HG02840 (cell line): ENCODE measurements at regions not wholly inside any gene's neighbourhood (a gene's known extent, or its start where the extent isn't known, plus 50 kb on each side); places are given as distances from the start of the nearest gene placed in this dataset.

Source experiments
- ATAC-seq: cut with Tn5 transposase; IDR thresholded peaks from one replicate; pipeline ENCODE4 v1.9.1; 2021; ENCODE audit warnings: mild to moderate bottlenecking, moderate library complexity, moderate number of reproducible peaks; ENCODE audit not compliant: unreplicated experiment, low FRiP score

- no peak for ATAC-seq
These were observed 175.8 kb downstream of the IRS1 start for GRCh38 chr2:226623587-226624368.

GRCh38 chr2:226622484-226622883 lies 177.1 kb downstream of the IRS1 start:
- ATAC-seq: no peak

DNA sequence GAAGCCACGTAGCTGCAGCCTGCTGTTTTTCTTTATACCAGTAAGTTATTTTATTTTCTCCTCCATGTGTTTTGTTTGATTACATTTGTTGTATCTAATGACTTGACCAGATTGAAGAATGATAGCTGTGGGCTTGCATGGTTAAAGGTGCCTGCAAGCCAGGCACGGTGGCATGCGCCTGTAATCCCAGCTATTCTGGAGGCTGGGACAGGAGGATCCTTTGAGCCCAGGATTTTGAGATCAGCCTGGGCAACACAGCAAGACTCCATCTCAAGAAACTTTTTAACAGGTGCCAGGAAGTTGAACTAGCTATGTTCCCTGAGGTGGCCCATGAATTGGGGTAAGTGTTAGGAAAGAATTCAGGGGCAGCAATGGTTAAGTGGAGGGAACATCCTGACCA lies 179.4 kb downstream of the IRS1 start:
- ATAC-seq: no peak

GRCh38 chr2:226619707-226620106 lies 179.9 kb downstream of the IRS1 start:
- no peak for ATAC-seq

- no peak for ATAC-seq
These were observed 180.6 kb downstream of the IRS1 start for GRCh38 chr2:226618875-226619605.

DNA sequence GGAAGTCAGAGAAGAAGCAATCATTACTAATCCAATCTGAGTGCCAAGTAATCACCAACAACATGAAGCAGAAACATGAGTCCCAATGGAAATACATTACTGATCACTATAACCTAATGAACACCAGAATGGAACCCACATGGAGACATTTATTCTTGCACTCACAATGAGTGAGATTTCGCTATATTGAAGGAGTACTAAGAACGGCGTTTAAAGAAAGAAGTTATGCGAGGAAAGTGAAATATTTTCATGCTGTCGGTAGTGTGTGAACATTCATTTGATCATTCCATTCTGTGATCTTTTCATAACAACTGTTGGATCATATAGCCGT lies 181.1 kb downstream of the IRS1 start:
- ATAC-seq: no peak

DNA sequence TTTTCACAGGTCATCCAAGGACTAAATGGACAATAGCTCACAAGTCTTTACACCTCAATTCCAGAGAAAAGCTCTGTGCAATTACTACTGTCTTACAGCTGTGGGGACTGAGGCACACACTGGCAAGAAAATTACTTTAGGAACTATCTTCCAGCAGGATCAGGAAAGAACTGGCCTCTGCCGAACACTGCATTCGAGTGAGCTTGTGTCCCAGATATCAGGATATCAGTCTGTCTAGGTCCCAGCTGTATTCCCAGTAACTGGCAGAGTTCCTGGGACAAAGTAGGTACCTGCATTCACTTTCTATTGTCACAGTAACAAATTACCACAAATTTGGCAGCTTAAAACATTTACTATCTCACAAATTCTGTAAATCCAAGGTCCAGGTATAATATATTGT lies 183.7 kb downstream of the IRS1 start:
- ATAC-seq: no peak

GRCh38 chr2:226611944-226612318 lies 187.7 kb downstream of the IRS1 start:
- ATAC-seq: no peak

DNA sequence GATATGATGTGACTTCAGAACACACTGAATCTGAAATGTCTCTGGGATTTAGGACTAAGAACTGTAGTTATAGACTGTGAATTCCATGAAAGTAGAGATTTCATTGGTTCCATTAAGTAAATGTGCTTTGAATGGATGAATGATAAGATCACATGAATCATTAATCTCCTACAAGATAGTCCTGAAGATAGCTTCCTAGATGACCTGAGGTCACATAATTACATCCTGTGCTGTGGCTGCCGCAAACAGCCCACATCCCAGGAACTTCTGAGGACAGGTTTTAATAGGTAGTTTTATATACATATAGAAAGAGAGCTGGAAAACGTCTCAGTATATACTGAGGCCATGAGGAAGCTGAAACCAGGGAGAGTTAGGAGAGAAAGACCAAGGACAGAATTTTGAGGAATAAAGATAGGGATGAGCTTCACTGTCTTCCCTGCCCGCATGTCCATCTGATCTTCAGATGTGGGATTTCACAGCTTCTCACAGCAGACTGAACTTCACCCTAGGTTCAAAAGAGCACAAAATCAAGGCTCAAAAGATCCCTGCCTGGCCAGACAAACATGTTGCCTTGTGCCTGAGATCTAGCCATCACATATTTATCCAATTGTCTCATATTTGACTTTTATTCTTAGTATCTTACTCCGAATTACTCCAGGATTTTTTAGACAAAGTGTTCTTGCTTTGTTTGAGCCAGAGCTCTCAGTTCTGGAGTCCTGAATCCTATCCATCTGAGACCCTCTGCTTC lies 188.2 kb downstream of the IRS1 start:
- no peak for ATAC-seq

GRCh38 chr2:226609366-226609765 lies 190.3 kb downstream of the IRS1 start:
- ATAC-seq: no peak

DNA sequence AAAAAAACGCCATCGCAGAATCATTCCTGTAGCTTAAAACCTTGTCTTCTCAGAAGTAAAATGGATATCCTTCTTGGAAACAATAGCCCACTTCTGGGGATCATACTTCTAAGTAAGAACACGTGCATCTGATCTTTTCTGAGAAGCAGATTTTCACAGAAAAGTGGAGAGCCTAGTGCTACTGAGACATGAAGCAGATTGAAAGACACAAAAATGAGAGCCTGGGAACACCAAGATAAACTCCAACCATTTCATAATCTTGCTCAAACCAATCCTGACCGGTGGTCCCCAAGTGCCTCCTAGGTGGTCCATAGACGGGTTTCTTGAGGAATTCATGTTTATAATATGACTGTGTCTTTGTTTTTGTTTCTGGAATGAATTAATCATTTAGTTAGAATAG lies 191.2 kb downstream of the IRS1 start:
- no peak for ATAC-seq

DNA sequence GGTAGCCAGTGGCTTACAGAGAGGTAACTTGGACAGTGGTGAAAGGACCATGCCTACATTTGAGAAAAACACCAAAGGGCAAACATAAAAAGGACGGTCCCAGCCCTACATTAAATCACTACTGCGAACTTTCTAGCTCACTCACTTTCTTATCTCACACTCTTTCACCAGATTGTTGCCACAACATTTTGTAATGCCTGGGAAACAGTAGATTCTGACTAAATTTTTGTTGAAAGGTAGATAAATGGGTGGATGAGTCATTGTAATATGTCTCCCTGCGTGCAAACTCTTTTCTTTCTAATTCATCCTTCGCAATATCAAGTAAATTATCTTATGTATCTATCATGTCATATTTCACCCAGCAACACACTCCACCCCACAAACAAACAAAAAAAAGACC lies 192.2 kb downstream of the IRS1 start:
- no peak for ATAC-seq

DNA sequence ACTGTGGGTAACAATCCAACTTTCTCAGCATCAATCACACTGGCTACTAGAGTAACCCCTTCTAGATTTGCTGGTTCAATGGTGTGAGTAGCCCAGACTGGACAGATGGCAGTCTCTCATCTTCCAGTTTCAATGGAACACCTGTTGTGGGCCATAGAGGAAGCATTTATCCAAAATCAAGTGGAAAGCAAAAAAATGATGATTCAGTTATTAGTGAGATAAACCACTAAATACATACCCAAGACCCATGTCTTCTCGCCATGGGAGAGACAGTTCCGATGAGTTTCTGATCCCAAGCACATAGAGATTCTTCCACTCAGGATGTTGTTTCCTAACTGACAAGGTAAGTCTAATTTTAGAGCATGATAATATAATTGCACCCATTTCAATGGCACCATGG lies 194.0 kb downstream of the IRS1 start:
- no peak for ATAC-seq

DNA sequence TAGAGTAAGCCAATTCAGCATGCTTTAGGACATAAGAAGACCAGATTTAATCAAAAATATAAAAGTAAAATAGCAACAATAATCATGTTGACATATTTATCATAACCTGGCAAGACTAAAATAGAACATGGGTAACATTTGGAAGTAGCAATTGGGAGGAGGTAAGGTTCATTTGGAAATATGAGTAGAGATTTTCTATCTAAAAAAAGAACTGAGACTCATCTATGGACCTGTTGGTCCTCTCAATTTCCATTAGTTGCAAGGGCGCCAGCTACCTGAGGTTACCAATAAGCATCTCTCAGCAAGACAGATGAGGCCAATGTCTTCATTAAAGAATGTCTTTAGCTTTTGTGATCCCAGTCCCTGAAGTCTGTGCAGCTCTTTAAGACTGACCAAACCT lies 196.0 kb downstream of the IRS1 start:
- ATAC-seq: no peak

DNA sequence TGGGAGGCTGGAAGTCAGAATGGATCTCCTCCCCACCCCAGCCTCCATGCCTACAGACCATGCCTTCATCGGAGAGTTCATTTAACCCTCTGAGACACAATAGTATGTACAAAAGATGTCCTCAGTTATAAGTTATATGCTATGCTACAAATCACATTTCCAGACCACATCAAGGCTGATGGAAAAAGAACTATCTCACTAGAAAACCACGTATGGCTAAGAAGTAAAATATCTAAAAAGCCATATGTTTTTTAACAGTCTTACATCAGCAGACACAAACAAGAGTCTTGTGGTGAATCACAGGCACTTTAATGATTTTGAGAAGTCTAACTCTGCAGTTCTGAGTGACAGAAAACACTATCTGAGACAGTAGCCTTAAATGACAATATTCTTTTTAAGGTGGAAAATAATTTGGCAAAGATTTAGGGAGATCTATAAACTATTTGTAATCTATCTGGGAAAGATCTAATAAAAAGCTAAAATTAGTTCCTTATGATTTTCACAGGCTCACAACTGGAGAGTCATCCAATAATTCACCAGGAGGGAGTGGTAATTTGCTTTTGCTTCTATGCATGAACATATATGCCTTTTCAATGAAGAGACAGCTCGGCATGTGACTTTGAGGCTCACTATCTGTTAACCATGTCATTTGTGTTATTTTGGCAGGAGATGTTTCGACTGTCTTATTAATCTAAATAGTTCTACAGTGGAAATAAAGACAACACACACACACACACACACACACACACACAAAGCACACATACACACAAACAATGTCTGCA lies 197.5 kb downstream of the IRS1 start:
- ATAC-seq: no peak

DNA sequence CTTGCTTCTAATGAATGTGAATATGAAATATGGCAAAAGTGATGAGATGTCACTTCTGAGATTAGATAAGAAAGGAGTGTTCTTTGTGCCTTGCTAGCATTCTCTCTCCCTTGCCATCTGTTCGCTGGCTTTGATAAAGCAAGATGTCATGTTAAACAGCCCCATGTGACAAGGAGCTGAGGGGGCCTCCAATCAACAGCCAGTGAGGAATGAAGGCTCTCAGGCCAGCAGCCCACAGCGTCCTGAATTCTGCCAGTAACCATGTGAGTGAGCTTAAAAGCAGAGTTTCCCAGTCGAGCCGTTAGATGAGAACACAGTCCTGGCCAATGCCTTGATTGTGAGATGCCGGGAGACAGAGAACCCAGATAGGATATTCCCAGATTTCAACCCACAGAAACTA lies 198.8 kb downstream of the IRS1 start:
- ATAC-seq: no peak

- ATAC-seq: no peak
These were observed 199.4 kb downstream of the IRS1 start for GRCh38 chr2:226600184-226600583.

DNA sequence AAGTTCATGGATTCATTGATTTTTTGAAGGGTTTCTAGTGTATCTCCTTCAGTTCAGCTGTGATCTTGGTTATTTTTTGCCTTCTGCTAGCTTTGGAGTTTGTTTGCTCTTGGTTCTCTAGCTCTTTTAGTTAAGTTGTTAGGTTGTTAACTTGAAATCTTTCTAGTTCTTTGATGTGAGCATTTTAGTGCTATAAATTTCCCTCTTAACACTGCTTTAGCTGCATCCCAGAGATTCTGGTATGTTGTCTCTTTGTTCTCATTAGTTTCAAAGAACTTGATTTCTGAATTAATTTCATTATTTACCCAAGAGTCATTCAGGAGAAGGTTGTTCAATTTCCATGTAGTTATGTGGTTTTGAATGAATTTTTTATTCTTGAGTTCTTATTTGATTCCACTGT lies 210.6 kb downstream of the IRS1 start:
- ATAC-seq: no peak

- no peak for ATAC-seq
These were observed 214.5 kb downstream of the IRS1 start for GRCh38 chr2:226585130-226585561.

DNA sequence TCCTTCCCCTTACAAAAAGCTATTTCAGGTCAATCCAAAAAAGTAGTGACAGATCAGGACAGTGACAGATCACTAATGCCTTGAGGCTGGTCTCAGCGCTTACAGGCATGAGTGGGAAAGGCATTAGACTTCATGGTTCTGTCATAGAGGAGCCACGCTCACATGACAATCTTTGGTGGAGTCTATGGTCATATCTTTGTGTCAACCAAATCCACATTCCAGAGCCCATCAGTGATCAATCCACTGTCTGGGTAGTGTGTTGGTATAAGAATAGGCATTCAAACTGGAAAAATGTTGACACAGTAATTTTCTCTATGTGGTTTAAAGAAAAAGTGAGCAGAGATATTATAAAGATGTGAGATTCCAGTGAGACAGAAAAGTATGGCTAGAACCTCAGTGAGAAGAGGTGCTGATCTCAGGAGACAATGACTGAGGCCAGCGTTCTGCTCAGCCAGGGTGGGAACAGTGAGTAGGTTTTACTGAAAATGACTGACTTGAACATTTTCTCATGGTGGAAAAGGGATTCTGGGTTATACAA lies 215.0 kb downstream of the IRS1 start:
- no peak for ATAC-seq
